ENCODE measurements at regions not wholly inside any gene's neighbourhood (a gene's known extent, or its start where the extent isn't known, plus 50 kb on each side); places are given as distances from the start of the nearest gene placed in this dataset.

- Histone ChIP-seq H2AFZ (ENCODE audit: low read depth, low read length, poor library complexity, severe bottlenecking) (no peak overlapping the region), H3K4me1 (ENCODE audit: control insufficient read depth in 1 of 2, insufficient read depth in 2 of 2, low read length in 2 of 2) (no peaks in the 10 kb centered on the region), H3K79me2 (ENCODE audit: insufficient read depth, low read length) (no peaks in the 10 kb centered on the region), H4K20me1 (ENCODE audit: insufficient read depth) (no peaks in the 10 kb centered on the region), H3K9me3 (ENCODE audit: control insufficient read depth in 1 of 2, insufficient read depth in 1 of 2, low read depth in 1 of 2, low read length in 2 of 2) (no peaks in the 10 kb centered on the region), H3K27ac (ENCODE audit: low read depth, low read length) (no peak overlapping the region), H3K9ac (ENCODE audit: low read length) (no peak overlapping the region), H3K36me3 (ENCODE audit: control insufficient read depth in 1 of 2, insufficient read depth in 2 of 2, low read length in 2 of 2) (no peaks in the 10 kb centered on the region), H3K4me3 (replicated peaks in 1 of 2; ENCODE audit: low read depth in 1 of 2, low read length in 2 of 2) (no peak overlapping the region), H3K4me2 (ENCODE audit: low read length) (no peak overlapping the region), H3K27me3 (ENCODE audit: insufficient read depth, low read length) (no peaks in the 10 kb centered on the region), H3K9me2 (ENCODE audit: insufficient read depth) (no peaks in the 10 kb centered on the region)
- POLR2A ChIA-PET, result no interaction called here
- intact Hi-C loops (cut with micrococcal nuclease), result no loop called here
- no peak for DNase-seq (ENCODE audit: low read depth, low spot score)
- RAD21 ChIA-PET (ENCODE audit: low non-redundant PET in 1 of 2, low total read pairs in 2 of 2, uncharacterized antibody in 2 of 2, unreplicated experiment in 2 of 2), result no interaction called here
- no TSS peak for BruUV-seq (replicated peaks)
- CTCF ChIA-PET, result no interaction called here
- ATAC-seq, result no peak
- TF ChIP-seq ZBTB33 (IDR thresholded peaks at IDR 0.05; ENCODE audit: extremely low read depth, insufficient replicate concordance, low read length) (no peak), YY1 (IDR thresholded peaks at IDR 0.05; ENCODE audit: extremely low read depth, insufficient replicate concordance, low read depth, low read length) (no peak), ATF3 (IDR thresholded peaks at IDR 0.05) (no peak), MAX (IDR thresholded peaks at IDR 0.05) (no peak), JUND (IDR thresholded peaks at IDR 0.05) (no peak)
Measured at GRCh38 chr5:36377192-36377591, 75.5 kb upstream of the RANBP3L start.

- Histone ChIP-seq H3K9me2 (ENCODE audit: insufficient read depth) (no peaks in the 10 kb centered on the region), H3K4me1 (ENCODE audit: control insufficient read depth in 1 of 2, insufficient read depth in 2 of 2, low read length in 2 of 2) (no peaks in the 10 kb centered on the region), H3K79me2 (ENCODE audit: insufficient read depth, low read length) (no peaks in the 10 kb centered on the region), H3K9ac (ENCODE audit: low read length) (no peak overlapping the region), H3K36me3 (ENCODE audit: control insufficient read depth in 1 of 2, insufficient read depth in 2 of 2, low read length in 2 of 2) (no peaks in the 10 kb centered on the region), H3K4me2 (ENCODE audit: low read length) (no peak overlapping the region), H4K20me1 (ENCODE audit: insufficient read depth) (no peaks in the 10 kb centered on the region), H3K9me3 (ENCODE audit: control insufficient read depth in 1 of 2, insufficient read depth in 1 of 2, low read depth in 1 of 2, low read length in 2 of 2) (no peaks in the 10 kb centered on the region), H2AFZ (ENCODE audit: low read depth, low read length, poor library complexity, severe bottlenecking) (no peak overlapping the region), H3K4me3 (replicated peaks in 1 of 2; ENCODE audit: low read depth in 1 of 2, low read length in 2 of 2) (no peak overlapping the region), H3K27me3 (ENCODE audit: insufficient read depth, low read length) (no peaks in the 10 kb centered on the region), H3K27ac (ENCODE audit: low read depth, low read length) (no peak overlapping the region)
- BruUV-seq (replicated peaks), result no TSS peak
- DNase-seq (ENCODE audit: low read depth, low spot score) (no peak), ATAC-seq (no peak)
- RAD21 ChIA-PET (ENCODE audit: low non-redundant PET in 1 of 2, low total read pairs in 2 of 2, uncharacterized antibody in 2 of 2, unreplicated experiment in 2 of 2), result no interaction called here
- no peak for TF ChIP-seq FOSL1 (IDR thresholded peaks at IDR 0.05; ENCODE audit: low read depth)
- no peak for TF ChIP-seq CTCF (IDR thresholded peaks at IDR 0.05 in 2 of 3, conservative IDR thresholded peaks at IDR 0.05 in 1 of 3; ENCODE audit: borderline replicate concordance in 1 of 3, insufficient read depth in 1 of 3, low read depth in 2 of 3, low read length in 2 of 3)
- TF ChIP-seq TCF7L2 (IDR thresholded peaks at IDR 0.05; ENCODE audit: borderline replicate concordance, extremely low read depth, insufficient read depth, insufficient read length), result no peak
- no peak for TF ChIP-seq MAX (IDR thresholded peaks at IDR 0.05)
- TF ChIP-seq EZH2 (IDR thresholded peaks at IDR 0.05), result no peak
- no peak for TF ChIP-seq SRF (IDR thresholded peaks at IDR 0.05; ENCODE audit: low read depth)
- no peak for TF ChIP-seq ZNF274 (IDR thresholded peaks at IDR 0.05; ENCODE audit: low read depth, low read length)
- no peak for TF ChIP-seq ELF1 (IDR thresholded peaks at IDR 0.05; ENCODE audit: borderline replicate concordance, low read depth)
- TF ChIP-seq SIN3A (IDR thresholded peaks at IDR 0.05; ENCODE audit: low read depth), result no peak
- TF ChIP-seq EZH2phosphoT487 (IDR thresholded peaks at IDR 0.05; ENCODE audit: borderline replicate concordance), result no peak
- TF ChIP-seq YY1 (IDR thresholded peaks at IDR 0.05; ENCODE audit: extremely low read depth, insufficient replicate concordance, low read depth, low read length), result no peak
- CTCF ChIA-PET, result no interaction called here
- intact Hi-C loops (cut with micrococcal nuclease), result no loop called here
- POLR2A ChIA-PET, result no interaction called here
Measured at GRCh38 chr5:36378551-36378950, 76.8 kb upstream of the RANBP3L start.

All from HCT116 (cell line).